GM12878 (cell line): ENCODE measurements at regions not wholly inside any gene's neighbourhood (a gene's known extent, or its start where the extent isn't known, plus 50 kb on each side); places are given as distances from the start of the nearest gene placed in this dataset.

Experiments
- CREB1 ChIP-seq: IDR thresholded peaks from 2 replicates; pipeline ENCODE4 v1.6.1; 2012; ENCODE audit warnings: low read depth, mild to moderate bottlenecking, inconsistent platforms
- CTCF ChIP-seq, 3 experiments: IDR thresholded peaks in 2 of 3; conservative IDR thresholded peaks in 1 of 3; 2 replicates each; pipeline ENCODE4 v1.5.1; 2011; ENCODE audit warnings: low read depth in 3 of 3, low read length in 3 of 3, mild to moderate bottlenecking in 3 of 3, control low read depth in 2 of 3, moderate library complexity in 2 of 3, inconsistent platforms in 1 of 3, mixed read lengths in 1 of 3; ENCODE audit not compliant: control insufficient read depth in 2 of 3, insufficient read depth in 1 of 3; ENCODE audit errors: extremely low read depth in 1 of 3
- ESRRA ChIP-seq: IDR thresholded peaks from 2 replicates; pipeline ENCODE4 v1.6.1; 2012; ENCODE audit warnings: mild to moderate bottlenecking, low read length, improper control_type of control experiment
- FOXM1 ChIP-seq: IDR thresholded peaks from 2 replicates; pipeline ENCODE4 v1.6.1; 2012; ENCODE audit warnings: low read depth, mild to moderate bottlenecking, inconsistent platforms, low read length, moderate library complexity
- KLF5 ChIP-seq: fragments of 450-650 bp; IDR thresholded peaks from 2 replicates; pipeline ENCODE4 v1.6.1; 2014; ENCODE audit warnings: mild to moderate bottlenecking; ENCODE audit not compliant: partially characterized antibody
- POLR2A ChIP-seq: IDR thresholded peaks from 2 replicates; pipeline ENCODE4 v1.6.1; 2011; ENCODE audit warnings: low read depth, mild to moderate bottlenecking, low read length
- POLR2AphosphoS5 ChIP-seq: IDR thresholded peaks from 2 replicates; pipeline ENCODE4 v1.6.1; 2011; ENCODE audit warnings: mild to moderate bottlenecking, low read length, inconsistent platforms
- RAD51 ChIP-seq: fragments of 450-650 bp; IDR thresholded peaks from 2 replicates; pipeline ENCODE4 v1.6.1; 2016; ENCODE audit warnings: moderate library complexity, mild to moderate bottlenecking, inconsistent platforms
- SMC3 ChIP-seq: IDR thresholded peaks from 2 replicates; pipeline ENCODE4 v1.6.1; 2011; ENCODE audit warnings: low read length, improper control_type of control experiment, borderline replicate concordance
- YY1 ChIP-seq: IDR thresholded peaks from 2 replicates; pipeline ENCODE4 v1.6.1; 2011; ENCODE audit warnings: low read depth, mild to moderate bottlenecking, low read length
- ZBED1 ChIP-seq: IDR thresholded peaks from 2 replicates; pipeline ENCODE4 v1.6.1; 2016; ENCODE audit warnings: borderline replicate concordance
- ZNF274 ChIP-seq: IDR thresholded peaks from one replicate; pipeline ENCODE4 v1.8.0; 2011; ENCODE audit not compliant: insufficient read length, insufficient read depth
- TF ChIP-seq, protein P1 (sequence below): IDR thresholded peaks from 2 replicates; pipeline ENCODE4 v1.6.1; 2011; ENCODE audit warnings: low read depth, low read length, improper control_type of control experiment, borderline replicate concordance
- TF ChIP-seq, protein P2 (sequence below): IDR thresholded peaks from 2 replicates; pipeline ENCODE4 v1.6.1; 2012; ENCODE audit warnings: low read depth, low read length, improper control_type of control experiment

GRCh38 chr18:2310886-2311285, 260.4 kb downstream of the METTL4 start:
- TF ChIP-seq POLR2AphosphoS5, result no peak
- no peak for TF ChIP-seq CTCF (IDR thresholded peaks at IDR 0.05 in 2 of 3, conservative IDR thresholded peaks at IDR 0.05 in 1 of 3; ENCODE audit: control insufficient read depth in 2 of 3, extremely low read depth in 1 of 3, insufficient read depth in 1 of 3, low read depth in 3 of 3, low read length in 3 of 3)
- TF ChIP-seq, protein P1, sequence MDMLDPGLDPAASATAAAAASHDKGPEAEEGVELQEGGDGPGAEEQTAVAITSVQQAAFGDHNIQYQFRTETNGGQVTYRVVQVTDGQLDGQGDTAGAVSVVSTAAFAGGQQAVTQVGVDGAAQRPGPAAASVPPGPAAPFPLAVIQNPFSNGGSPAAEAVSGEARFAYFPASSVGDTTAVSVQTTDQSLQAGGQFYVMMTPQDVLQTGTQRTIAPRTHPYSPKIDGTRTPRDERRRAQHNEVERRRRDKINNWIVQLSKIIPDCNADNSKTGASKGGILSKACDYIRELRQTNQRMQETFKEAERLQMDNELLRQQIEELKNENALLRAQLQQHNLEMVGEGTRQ, result no peak
- TF ChIP-seq, protein P2, sequence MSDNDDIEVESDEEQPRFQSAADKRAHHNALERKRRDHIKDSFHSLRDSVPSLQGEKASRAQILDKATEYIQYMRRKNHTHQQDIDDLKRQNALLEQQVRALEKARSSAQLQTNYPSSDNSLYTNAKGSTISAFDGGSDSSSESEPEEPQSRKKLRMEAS, result no peak
- TF ChIP-seq ZBED1, result no peak
- no peak for TF ChIP-seq CREB1
- no peak for TF ChIP-seq ZNF274
- no peak for TF ChIP-seq FOXM1
- no peak for TF ChIP-seq RAD51
- TF ChIP-seq POLR2A, result no peak
- no peak for TF ChIP-seq YY1
- no peak for TF ChIP-seq KLF5
- TF ChIP-seq SMC3, result no peak
- no peak for TF ChIP-seq ESRRA
